NCI-H748 treated with DMSO at 0.1 percent for 48 hours (cell line): ENCODE measurements at regions not wholly inside any gene's neighbourhood (a gene's known extent, or its start where the extent isn't known, plus 50 kb on each side); places are given as distances from the start of the nearest gene placed in this dataset.
"Not testable (repeated sequence)": the region's sequence is repeated elsewhere in the genome, so short reads cannot be mapped to it uniquely, and the experiment has no call there.

Experiments
- DNase-seq: peaks from one replicate; lab custom pipeline; 2025; lab: John Stamatoyannopoulos, UW

DNA sequence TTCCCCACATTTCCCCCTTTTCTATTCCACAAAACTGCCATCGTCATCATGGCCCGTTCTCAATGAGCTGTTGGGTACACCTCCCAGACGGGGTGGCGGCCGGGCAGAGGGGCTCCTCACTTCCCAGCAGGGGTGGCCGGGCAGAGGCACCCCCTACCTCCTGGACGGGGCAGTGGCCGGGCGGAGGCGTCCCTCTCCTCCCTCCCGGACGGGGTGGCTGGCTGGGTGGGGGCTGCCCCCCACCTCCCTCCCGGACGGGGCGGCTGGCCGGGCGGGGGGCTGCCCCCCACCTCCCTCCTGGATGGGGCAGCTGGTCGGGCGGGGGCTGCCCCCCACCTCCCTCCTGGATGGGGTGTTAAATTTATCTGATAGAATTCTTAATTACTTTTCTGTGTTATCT, 250.9 kb upstream of the B3GALT2 start:
- not testable (repeated sequence) for DNase-seq

DNA sequence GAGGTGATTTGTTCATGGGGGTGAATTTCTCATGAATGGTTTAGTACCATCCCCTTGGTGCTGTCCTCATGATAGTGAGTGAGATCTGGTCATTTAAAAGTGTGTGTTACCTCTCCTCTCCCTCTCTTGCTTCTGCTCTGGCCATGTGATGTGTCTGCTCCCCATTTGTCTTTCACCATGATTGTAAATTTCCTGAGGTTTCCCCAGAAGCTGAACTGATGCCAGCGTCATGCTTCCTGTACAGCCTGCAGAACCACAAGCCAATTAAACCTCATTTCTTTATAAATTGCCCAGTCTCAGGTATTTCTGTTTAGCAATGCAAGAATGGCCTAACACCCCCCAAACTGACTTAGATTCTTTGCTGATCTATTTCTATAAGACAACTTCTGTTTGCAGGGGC, 249.4 kb upstream of the B3GALT2 start:
- DNase-seq, result no peak

DNA sequence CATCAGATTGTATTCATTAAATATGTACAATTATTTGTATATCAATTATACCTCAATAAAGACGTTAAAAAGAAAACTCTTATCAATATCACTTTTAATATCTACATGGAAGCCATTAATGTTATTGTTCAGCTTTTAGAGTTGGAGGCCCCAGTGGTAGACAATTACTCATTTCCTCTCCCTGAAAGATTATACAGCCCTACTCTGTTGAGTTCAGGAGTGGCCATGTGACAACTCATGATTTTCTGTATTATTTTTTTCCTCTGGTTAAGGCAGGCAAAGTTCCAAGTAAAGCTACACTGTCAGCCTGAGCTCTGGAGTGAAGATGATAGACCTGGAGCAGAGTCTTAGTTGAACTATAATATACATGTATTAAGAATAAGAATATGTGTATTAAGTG, 247.9 kb upstream of the B3GALT2 start:
- no peak for DNase-seq

DNA sequence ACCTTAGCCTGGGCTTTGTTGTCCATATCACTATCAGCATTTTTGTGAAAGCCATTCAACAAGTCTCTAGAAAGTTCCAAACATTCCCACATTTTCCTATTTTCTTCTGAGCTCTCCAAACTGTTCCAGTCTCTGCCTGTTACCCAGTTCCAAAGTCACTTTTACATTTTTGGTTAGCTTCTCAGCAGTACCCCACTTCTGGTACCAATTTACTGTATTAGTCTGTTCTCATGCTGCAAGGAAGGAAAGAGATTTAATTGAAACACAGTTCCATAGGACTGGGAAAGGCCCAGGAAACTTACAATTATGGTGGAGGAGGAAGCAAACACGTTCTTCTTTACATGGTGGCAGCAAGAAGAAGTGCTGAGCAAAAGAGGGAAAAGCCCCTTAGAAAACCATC, 247.2 kb upstream of the B3GALT2 start:
- DNase-seq, result no peak

DNA sequence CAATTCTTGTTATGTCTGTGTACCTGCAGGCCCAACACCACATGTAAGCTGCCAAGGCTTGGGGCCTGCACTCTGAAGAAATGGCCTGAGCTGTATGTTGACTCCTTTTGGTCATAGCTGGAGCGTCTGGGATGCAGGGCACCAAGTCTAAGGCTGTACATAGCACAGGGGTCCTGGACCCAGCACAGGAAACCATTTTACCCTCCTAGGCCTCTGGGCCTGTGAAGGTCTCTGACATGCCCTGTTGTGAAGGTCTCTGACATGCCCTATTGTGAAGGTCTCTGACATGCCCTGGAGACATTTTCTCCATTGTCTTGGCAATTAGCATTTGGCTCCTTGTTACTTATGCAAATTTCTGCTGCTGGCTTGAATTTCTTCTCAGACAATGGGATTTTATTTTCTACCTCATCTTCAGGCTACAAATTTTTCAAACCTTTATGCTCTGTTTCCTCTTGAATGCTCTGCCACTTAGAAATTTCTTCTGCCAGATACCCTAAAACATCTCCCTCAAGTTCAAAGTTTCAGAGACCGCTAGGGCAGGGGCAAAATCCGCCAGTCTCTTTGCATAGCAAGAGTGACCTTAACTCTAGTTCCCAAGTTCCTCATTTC, 246.7 kb upstream of the B3GALT2 start:
- no peak for DNase-seq

DNA sequence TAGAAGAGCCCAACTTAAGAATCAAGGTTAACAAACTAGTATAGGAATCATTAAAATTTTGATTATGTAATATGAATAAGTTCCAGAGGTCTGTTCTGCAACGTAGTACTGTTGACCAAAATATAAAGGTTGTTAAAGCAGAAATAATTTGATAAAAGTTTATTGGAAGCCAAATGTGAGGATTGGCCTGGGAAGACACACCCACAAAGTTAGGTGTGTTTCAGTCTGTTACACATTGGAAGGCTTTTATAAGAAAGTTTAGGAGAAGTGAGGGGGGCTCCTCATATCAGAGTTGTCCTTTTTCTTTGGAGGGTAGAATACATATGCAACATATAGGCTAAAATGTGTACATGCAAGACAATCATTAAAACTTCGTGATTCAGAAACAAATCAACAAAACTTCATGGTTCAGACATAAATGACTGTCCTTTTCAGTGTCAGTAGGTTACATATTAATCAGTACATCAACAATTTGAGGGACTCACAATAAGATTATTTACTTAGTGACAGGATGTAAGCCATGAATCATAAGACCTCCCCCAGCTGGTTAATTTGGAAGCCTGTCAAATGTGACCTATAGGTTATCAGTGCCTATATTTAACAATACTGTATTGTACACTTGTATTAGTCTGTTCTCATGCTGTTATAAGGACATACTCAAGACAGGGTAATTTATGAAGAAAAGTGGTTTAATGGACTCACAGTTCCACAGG, 245.0 kb upstream of the B3GALT2 start:
- DNase-seq, result no peak

DNA sequence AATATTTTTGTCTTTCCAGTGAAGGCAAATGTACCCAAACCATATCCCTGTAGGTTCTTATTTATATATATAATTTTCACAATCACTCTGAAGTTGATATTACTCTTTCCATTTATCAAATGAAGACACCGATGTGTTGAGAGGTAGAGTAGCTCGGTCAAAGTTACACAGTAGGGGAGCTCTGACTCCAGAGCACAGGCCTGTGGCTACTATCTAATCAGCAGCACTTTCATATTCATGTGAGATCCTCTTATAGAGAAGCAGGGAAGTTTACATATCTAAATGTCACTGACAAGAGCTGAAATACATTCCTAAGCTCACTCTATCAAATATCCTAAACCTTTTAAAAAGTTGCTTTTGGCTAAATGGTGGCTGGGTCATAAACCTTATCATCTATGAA, 241.1 kb upstream of the B3GALT2 start:
- no peak for DNase-seq

DNA sequence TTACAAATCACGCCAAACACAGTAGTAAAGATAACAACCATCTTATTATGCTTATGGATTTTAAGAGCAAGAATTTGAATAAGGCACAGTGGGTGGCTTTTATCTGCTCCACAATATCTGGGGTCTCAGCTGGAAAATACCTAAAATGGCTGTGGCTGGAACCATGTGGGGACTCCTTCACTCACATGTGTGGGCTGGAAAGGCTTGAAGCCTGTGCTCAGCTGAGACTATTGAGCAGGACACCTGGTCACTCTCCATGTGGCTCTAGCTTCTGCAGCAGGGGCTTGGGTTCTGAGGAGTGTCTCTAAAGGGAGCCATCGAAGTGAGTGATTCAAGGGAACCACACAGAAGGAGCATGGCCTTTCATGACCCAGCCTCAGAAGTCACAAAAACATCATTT, 239.6 kb upstream of the B3GALT2 start:
- DNase-seq, result no peak

DNA sequence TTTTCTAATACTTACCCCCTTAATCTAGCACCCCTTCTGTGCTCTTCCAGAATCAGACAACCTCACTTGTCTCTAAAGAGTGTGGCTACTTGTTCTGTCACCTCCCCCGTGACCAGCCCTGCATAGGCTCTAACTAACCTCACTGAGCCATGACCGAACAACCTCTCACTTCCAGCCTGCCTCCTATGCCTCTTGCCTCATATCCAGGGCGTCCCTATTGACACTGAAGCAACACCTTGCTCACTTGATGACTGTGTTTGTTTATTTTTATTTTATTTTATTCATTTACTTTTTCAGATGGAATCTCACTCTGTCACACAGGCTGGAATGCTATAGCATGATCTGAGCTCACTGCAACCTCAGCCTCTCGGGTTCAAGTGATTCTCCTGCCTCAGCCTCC, 235.1 kb upstream of the B3GALT2 start:
- DNase-seq, result no peak

DNA sequence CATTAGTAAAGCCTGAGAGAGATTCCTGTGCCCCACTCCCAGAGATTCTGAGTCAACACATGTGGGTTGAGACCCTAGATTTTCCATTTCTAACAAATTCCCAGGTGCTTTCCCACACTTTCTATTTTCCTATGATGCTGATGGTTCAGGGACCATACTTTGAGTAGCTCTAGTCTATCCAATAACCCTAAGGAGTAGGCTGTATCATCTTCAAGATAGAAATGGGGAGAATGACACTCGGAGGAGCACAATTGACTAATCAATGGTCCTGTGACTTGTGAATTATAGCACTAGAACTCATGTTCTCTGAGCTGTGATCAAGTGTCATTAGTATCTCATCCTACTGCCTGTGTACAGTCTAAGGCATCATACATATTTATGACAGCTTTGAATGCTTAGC, 232.9 kb upstream of the B3GALT2 start:
- no peak for DNase-seq

DNA sequence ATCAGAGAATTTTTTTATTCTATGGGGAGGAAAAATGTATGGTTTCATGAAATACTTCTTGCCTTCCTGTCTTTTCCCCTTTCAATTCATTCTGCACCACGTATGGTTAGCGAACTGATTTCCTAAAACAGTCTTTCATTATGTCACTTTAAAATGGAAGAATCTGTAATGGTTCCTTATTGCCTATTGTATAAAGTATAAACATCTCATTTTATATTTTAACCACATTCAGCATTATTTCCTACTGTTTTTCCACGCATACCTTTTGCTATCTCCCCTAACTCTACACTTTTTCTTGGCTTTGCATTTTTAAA, 232.3 kb upstream of the B3GALT2 start:
- DNase-seq, result no peak

DNA sequence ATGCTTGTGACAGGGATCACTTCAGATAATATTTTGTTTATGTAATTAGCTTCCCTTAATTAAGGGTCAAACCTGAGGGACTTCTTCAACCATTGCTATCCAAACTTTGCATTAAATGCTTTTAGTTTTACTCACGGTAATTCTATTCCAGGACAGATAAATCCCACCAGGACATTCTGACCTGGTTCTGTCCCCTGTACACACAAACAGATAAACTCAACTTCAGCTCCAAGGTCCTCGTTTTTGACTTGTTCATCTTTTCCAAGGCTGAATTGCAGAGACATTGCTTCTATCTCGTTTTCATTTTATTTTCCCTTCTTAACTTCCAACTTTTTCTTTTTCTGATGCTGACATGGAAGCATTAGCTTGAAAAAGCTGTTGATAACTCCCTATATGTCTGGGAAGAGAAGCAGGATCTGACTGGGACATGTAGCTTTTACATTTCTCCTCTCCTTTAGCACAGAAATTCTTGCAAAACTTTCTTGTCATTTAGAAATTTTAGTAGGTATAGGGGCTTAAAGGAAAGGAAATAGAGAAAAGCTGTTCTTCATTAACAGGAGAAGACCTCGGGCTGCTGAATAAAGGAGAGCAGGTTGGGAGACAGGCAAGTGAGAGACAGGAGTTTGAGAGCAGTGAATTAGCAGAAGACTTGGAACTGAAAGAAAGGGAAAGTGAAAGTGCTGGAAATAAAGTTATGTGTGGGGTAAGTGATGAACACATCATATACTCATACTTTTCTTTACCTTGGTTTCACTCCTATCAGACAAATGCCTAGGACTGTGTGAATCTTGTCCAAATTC, 231.7 kb upstream of the B3GALT2 start:
- DNase-seq, result no peak

DNA sequence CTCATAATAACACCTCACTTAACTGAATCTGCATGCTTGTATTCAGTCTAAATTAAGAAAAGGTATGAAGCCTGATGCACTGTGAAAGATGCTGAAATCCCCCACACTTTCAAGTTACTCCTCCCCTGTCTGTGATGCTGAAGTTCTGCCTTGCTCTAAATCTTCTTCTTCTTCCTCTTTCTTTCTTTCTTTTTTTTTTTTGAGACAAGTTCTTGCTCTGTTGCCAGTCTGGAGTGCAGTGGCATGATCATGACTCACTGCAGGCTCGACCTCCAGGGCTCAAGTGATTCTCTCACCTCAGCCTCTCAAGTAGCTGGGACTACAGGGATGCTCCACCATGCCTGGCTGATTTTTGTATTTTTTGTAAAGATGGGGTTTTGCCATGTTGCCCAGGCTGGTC, 231.0 kb upstream of the B3GALT2 start:
- no peak for DNase-seq

DNA sequence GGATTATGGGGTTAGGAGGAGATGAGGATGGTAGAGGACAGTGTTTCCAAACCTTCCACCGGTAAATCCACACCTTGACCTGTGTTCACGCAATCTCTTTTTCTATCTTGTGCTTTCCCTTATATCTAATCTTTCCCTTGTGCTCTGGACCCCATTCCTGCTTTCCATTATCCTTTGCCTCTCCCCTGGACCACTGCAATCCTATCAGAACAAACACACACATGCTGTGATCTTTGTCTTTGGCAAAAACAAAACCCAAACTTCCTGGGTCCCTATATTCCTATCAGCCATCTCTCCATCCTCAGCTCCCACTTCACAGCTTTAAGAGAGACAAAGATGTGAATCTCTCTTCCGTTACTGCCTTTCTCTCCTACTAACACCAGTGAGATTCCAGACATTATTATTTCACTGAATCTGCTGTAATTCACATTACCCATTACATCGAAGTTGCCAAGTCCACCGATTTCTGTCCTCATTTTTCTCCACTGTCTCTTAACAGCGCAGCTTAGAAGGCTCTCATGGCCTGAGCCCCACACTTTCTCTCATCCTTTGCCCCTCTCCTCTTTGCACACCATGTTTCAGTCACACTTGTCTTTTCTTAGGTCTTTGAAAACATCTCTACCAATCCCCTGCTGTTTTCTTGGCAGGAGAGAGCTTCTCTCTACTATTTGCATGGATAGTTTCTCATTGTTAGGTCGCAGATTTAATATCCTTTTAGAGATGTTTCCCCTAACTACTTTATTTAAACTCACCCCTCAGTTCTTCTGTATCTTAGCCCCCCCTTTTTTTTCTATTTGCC, 230.0 kb upstream of the B3GALT2 start:
- no peak for DNase-seq

DNA sequence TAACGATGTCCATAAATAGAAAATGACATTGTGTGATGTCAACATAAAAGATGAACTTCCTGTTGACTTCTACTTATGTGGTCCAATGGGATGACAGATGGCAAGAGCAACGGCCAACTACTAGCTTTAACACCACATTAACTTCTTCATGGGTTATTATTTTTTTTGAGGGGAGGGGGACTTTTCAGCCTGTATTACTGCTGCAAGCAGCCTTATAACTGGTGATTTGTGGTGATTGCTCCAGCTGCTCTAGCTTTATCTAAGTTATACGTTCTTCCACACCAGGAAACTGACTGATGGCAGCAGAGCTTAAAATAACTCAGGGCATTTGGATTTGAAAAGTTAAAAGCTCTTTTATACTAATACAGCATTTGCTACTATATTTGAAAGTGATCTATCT, 228.8 kb upstream of the B3GALT2 start:
- DNase-seq, result no peak

DNA sequence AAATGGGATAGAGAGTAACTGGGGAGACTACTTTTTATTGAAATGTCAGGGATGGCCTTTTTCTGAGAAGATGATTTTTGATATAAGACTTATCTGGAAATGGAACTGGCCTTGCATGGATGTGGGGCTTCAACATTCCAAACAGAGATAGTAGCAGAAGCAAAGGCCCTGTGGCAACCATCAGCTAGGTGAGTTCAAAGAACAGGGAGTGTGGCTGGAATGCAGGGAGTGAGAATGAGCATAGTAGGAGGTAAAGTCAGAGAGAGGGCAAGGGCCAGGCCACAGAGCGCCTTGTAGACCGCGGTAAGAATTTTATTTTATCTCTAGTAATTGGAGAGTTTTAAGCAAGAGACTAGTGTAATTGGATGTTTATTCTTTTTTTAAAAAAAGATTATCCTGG, 227.0 kb upstream of the B3GALT2 start:
- no peak for DNase-seq

DNA sequence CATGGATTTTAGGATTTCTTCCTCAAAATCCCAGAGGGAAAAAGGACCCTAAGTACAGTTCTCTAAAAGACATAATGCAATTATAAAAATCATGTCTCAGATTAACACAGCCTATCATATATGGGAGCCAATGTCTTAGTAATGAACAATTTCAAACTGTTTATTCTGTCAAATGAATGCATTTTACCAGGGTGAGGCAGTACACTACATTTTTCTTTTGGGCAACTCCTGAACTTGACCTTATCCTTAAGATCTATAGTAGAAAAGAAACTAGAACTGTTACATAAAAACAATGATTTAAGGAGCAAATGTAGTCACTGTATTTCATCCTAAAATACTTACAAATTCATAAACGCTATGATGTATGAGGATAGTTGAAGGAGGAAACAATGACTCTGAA, 226.3 kb upstream of the B3GALT2 start:
- DNase-seq, result no peak

DNA sequence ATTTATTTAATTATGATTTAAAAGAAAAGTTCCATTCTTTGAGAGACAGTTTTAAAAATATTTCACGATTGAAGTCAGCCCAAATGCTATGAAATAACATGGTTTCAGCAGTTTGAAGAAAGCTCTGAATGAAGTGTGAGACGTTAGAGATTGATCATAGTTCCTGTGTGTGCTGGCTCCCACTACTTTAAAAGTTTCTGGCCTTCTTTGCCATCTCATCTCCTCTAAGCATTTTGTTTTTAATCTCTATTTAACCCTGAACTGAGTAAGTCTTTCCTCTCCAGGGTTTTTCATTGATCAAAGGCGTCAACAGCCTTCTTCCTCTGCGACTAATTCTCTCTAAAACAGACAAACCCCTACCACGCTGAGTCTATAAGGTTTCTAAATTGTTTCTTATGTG, 225.3 kb upstream of the B3GALT2 start:
- no peak for DNase-seq

DNA sequence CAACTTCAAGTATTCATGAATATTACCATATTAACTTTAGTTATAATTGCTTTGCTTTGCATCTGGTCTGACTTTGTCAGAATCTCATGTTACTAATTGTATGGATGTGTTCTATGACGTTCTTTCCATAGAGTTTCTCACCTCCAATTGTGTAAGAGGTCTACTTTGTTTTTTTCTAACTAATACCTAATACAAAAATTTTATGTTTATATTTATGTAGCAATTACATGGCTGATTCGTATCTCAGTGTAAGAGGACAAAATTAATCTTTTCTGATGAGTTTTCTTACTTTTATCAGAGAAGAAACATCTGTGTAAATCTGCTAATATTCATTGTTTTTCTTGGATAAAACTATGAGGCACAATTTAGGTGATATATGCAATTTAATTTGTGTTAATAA, 224.8 kb upstream of the B3GALT2 start:
- DNase-seq, result no peak

DNA sequence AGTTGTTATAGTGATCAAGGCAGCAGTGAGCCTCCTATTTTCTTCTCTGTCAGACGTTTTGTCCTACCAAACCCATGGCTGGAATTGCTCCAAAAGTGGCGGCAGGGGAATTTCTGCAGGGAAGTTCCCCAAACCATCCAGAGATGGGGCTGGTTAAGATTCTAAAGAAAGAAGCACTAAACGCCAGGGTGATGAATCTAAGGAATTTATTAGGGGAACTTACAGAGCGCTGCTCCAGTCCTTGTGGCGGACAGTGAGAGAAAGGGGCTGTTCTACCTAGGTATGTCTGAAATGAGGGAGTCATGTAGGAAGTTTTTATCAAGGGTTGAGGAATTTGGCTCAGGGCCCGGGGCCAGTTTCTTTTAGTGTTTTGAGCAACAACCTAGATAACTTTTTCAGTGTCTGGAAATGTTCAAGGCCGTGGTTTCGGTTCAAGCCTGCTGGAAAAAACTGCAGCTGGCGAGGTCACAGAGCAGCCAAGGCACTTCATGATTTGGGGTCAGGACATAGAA, 222.4 kb upstream of the B3GALT2 start:
- no peak for DNase-seq

DNA sequence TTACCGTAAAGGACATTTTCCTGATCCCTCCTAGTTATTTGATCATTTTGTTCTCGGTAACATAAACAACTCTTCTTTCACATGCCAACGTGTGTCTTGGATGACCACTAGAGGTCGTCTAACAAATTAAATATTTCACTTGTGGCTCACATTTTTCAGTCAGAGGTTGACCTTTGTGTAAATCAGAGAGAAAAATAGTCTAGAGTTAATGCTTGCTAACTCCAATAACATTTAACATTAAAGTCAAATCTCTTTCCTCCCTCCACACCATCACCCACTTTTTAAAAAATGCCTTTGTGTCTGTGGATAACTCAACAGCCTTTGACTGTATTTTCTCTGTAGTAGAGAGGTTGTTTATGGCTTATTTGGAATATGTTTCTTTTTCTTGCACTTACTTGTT, 220.5 kb upstream of the B3GALT2 start:
- peak; percentile 9 for DNase-seq

DNA sequence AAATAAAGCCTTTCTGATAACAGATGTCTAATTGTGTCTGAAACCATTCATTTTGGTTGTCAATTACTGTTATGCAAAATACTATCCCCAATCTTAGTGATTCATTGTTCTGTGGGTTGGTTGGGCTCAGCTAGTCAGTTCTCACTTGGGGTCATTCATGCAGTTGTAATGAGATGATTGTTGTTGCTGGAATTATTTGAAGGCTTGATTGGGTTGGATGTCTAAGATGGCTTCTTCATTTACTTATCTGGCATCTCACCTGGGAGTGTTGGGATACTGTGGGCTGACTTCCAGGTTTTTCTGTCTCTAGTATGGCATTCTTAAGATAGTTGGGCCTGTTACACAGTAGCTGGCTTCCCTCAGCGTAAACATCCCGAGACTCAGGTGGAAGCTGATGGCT, 217.8 kb upstream of the B3GALT2 start:
- DNase-seq, result no peak

DNA sequence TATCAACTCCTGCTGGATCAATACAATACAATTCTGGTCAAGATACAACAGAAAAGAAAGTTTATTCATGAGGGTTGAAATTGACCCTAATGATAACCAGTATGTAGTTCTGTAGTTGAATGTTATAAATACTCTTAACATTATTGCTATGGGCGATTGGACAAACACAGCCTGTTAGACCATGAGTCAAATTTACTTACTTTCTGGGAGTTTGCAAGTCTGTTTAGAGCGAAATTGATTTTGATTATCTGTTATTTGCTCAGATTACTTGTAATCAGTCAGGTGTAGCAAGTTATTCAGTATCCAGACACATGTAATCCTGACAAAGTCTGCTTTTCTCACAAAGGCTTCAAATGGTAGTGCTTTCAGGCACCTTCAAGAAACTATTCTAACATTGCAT, 216.6 kb upstream of the B3GALT2 start:
- no peak for DNase-seq
